Ovary (tissue), 7 donors: ENCODE measurements at regions not wholly inside any gene's neighbourhood (a gene's known extent, or its start where the extent isn't known, plus 50 kb on each side); places are given as distances from the start of the nearest gene placed in this dataset.

Experiments
- DNase-seq, 5 donors: peaks; one replicate each; pipeline ENCODE4 v3.0.0-alpha.2; 2019 to 2020
- H3K27ac ChIP-seq, 2 donors: fragments of 200-600 bp; one replicate each; pipeline versions ENCODE4 v1.5.1 to v1.8.0; 2019 to 2022
- H3K27me3 ChIP-seq: fragments of 200-600 bp; one replicate; pipeline ENCODE4 v1.8.0; 2022
- H3K36me3 ChIP-seq: fragments of 200-600 bp; sonication (generic); one replicate; pipeline ENCODE4 v1.5.1; 2019
- H3K4me1 ChIP-seq: one replicate; pipeline ENCODE4 v1.8.1; 2013; ENCODE audit warnings: mild to moderate bottlenecking, moderate library complexity; ENCODE audit not compliant: insufficient read depth
- H3K4me3 ChIP-seq: fragments of 200-600 bp; sonication (generic); one replicate; pipeline ENCODE4 v1.5.1; 2017
- H3K9me3 ChIP-seq, 2 donors: fragments of 200-600 bp in 1 of 2; sonication (generic) in 1 of 2; one replicate each; pipeline versions ENCODE4 v1.5.1 to v1.8.1; 2013 to 2019; ENCODE audit warnings: mild to moderate bottlenecking in 1 of 2, moderate library complexity in 1 of 2
- CTCF ChIP-seq, 3 donors: fragments of 450-650 bp in 2 of 3; fragments of 200-600 bp in 1 of 3; IDR thresholded peaks; one replicate each; pipeline versions ENCODE4 v1.5.1 to v1.8.0; 2016 to 2022; ENCODE audit warnings: antibody characterized with exemption in 3 of 3, mild to moderate bottlenecking in 1 of 3
- EP300 ChIP-seq: sonication (generic); formaldehyde crosslinking; IDR thresholded peaks from one replicate; pipeline ENCODE4 v1.6.1; 2017; ENCODE audit warnings: antibody characterized with exemption
- POLR2A ChIP-seq: fragments of 450-650 bp; IDR thresholded peaks from one replicate; pipeline ENCODE4 v1.6.1; 2017; ENCODE audit warnings: antibody characterized with exemption, mild to moderate bottlenecking, moderate library complexity
- WGBS, 3 donors: extraction: QIAGEN DNeasy Blood & Tissue Kit in 1 of 3; methylation state at CpG; one replicate each; pipeline versions ENCODE4 v1.1.5 to v1.1.7; 2013 to 2017; 5-methylcytosine and 5-hydroxymethylcytosine counted together
- intact Hi-C, 4 donors: fragments of 100-400 bp; cut with DNase I; formaldehyde crosslinking; loops; one replicate each; pipeline versions ENCODE4 v1.11.0 to v1.15.1; 2022 to 2023
- donor health status: DM: no; HTN: no; CAD: no; lungs with moderate emphysema.
- donor health status: DM: no; HTN: no; CAD: no.
- donor health status: Bipolar disorder and iron deficiency.
- donor health status: DM: no; HTN: no; CAD: no.
- donor health status: DM: yes; HTN: yes; CAD: no.

DNA sequence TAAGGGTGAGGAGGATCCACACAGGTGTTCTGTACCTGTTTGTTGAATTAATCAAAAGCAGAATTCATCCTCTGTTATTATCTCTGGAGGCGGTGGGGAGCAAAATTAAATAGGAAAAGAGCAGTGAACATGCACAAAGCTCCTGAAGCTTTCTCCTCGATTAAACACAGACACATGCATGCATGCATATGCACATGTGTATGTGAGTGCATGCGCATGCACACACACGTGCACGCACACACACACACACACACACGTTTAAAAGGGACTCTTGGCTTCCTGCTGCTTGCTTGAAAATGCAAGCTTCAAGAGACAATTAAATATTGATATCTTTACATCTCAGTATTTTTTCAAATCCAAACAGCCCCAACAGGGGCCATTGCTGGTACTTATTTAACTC lies 462.1 kb downstream of the BUD13 start:
- Histone ChIP-seq H3K4me3 (no peak overlapping the region), H3K9me3 (no peaks in the 10 kb centered on the region), H3K27me3 (no peaks in the 10 kb centered on the region), H3K36me3 (no peaks in the 10 kb centered on the region), H3K27ac (no peak overlapping the region), H3K4me1 (peaks cover 9% of the 10 kb centered on the region)
- 79 to 83% (median 79%) methylated on average over 6 of the region's 6 CpGs for WGBS, 3 donors
- TF ChIP-seq POLR2A = no peak
- TF ChIP-seq EP300 = no peak
- TF ChIP-seq CTCF (IDR thresholded peaks at IDR 0.05) = no peak
- no peak for DNase-seq
- intact Hi-C loops = no loop called here

DNA sequence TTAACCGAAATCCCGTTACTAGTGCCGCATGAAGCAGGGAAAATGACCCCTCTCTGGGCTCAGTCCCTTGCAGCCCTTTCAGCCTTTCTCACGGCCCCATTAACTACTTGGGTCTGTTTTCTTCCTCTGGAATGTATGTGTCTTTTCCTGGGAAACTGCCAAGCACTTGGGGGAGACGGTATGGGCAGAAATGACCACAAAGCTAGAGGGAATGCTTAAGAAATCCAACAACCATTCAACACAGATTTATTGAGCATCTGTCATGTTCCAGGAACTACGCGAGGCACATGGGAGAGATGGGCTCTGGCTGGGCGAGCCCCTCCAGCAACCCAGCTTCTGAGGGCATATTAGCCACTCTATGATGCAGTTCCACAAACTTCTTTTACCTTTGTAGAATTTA lies 462.6 kb downstream of the BUD13 start:
- no peak for DNase-seq
- peaks cover 9% of the 10 kb centered on the region for H3K4me1 ChIP-seq
- TF ChIP-seq EP300 (no peak), CTCF (IDR thresholded peaks at IDR 0.05) (no peak), POLR2A (no peak)
- H3K27me3 ChIP-seq = no peaks in the 10 kb centered on the region
- intact Hi-C loops = no loop called here
- no peaks in the 10 kb centered on the region for H3K36me3 ChIP-seq
- no peak overlapping the region for H3K4me3 ChIP-seq
- no peak overlapping the region for H3K27ac ChIP-seq
- WGBS, 3 donors = 39 to 50% (median 49%) methylated on average over 8 of the region's 8 CpGs
- H3K9me3 ChIP-seq = no peaks in the 10 kb centered on the region

DNA sequence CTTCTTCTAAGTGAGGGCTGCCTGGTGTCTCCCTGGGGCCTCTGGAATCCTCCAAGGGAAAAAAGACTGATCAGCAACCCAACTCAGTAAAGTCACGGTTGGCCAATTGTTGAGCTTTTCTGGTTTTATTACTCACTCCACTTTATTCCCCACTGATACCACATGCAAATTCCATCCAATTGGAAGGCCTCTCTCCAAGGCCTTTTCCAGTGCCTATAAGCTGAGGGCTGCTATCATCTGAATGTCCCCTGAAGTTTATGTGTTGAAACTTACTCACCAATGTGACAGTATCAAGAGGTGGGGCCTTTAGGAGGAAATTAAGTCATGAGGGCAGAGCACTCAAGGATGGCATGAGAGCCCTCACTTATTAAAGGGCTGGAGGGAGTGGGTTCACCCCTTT lies 463.3 kb downstream of the BUD13 start:
- H3K27me3 ChIP-seq = no peaks in the 10 kb centered on the region
- intact Hi-C loops = no loop called here
- no peaks in the 10 kb centered on the region for H3K36me3 ChIP-seq
- no peak overlapping the region for H3K27ac ChIP-seq
- H3K9me3 ChIP-seq = no peaks in the 10 kb centered on the region
- no peak for DNase-seq
- peaks cover 9% of the 10 kb centered on the region for H3K4me1 ChIP-seq
- H3K4me3 ChIP-seq = no peak overlapping the region
- TF ChIP-seq CTCF (IDR thresholded peaks at IDR 0.05) (no peak), EP300 (no peak), POLR2A (no peak)
- 89 to 96% (median 95%) methylated on average over 1 of the region's 1 CpG for WGBS, 3 donors

- Histone ChIP-seq H3K4me1 (no peaks in the 10 kb centered on the region), H3K27me3 (no peaks in the 10 kb centered on the region), H3K9me3 (no peaks in the 10 kb centered on the region), H3K36me3 (no peaks in the 10 kb centered on the region), H3K4me3 (no peak overlapping the region), H3K27ac (no peak overlapping the region)
- intact Hi-C loops = no loop called here
- no peak for DNase-seq
- 97 to 98% (median 98%) methylated on average over 1 of the region's 1 CpG for WGBS, 3 donors
- TF ChIP-seq CTCF (IDR thresholded peaks at IDR 0.05) (no peak), POLR2A (no peak)
Observed at GRCh38 chr11:116302756-116303155, 470.0 kb downstream of the BUD13 start.

DNA sequence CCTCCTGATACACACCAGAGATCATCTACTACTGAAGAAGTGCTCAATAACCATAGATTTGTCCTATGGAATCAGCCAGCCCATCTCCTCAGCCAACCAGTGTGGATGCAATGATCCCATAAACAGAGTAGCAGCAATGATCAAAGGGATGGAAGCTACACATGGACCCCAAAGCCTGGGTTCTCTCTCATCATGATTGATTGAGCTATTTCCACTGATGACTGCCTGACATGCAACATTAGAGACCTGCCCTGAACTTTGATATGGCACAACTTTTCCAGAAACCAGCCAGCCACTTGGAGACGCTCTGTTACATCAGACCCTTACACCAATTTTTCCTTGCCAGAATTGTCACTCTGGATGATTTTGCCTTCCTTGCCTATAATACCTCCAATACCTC lies 471.6 kb downstream of the BUD13 start:
- Histone ChIP-seq H3K9me3 (no peaks in the 10 kb centered on the region), H3K27me3 (no peaks in the 10 kb centered on the region), H3K4me3 (no peak overlapping the region), H3K4me1 (no peaks in the 10 kb centered on the region), H3K36me3 (no peaks in the 10 kb centered on the region), H3K27ac (no peak overlapping the region)
- WGBS, 3 donors = 95 to 100% (median 100%) methylated on average over 1 of the region's 1 CpG
- no peak for DNase-seq
- TF ChIP-seq EP300 (no peak), CTCF (IDR thresholded peaks at IDR 0.05) (no peak), POLR2A (no peak)
- intact Hi-C loops = no loop called here
